Stimulated activated CD8-positive, alpha-beta memory T cell treated with anti-CD3 and anti-CD28 coated beads, Interleukin-7, amount 100 ng/mL, for 1 hour (primary cell): ENCODE measurements at regions not wholly inside any gene's neighbourhood (a gene's known extent, or its start where the extent isn't known, plus 50 kb on each side); places are given as distances from the start of the nearest gene placed in this dataset.

ENCODE experiments used
- DNase-seq, 2 donors: peaks; one replicate each; pipeline ENCODE4 v3.0.0-alpha.2; 2020; ENCODE audit warnings: low read depth in 2 of 2

- DNase-seq, result no peak
These were observed 385.4 kb upstream of the SLC10A2 start for GRCh38 chr13:103451656-103452055.

GRCh38 chr13:103443604-103444003 is 377.4 kb upstream of the SLC10A2 start:
- DNase-seq, result no peak

- no peak for DNase-seq
These were observed 371.4 kb upstream of the SLC10A2 start for GRCh38 chr13:103437651-103438050.

GRCh38 chr13:103436057-103436654 is 369.9 kb upstream of the SLC10A2 start:
- no peak for DNase-seq

- DNase-seq, result no peak
These were observed 365.6 kb upstream of the SLC10A2 start for GRCh38 chr13:103431856-103432255.

- no peak for DNase-seq
These were observed 364.2 kb upstream of the SLC10A2 start for GRCh38 chr13:103430368-103430767.

GRCh38 chr13:103410002-103410401 is 343.8 kb upstream of the SLC10A2 start:
- no peak for DNase-seq

- DNase-seq, result no peak
These were observed 340.8 kb upstream of the SLC10A2 start for GRCh38 chr13:103406967-103407366.

GRCh38 chr13:103405297-103405696 is 339.1 kb upstream of the SLC10A2 start:
- DNase-seq, result no peak

GRCh38 chr13:103403814-103404213 is 337.6 kb upstream of the SLC10A2 start:
- DNase-seq, result no peak

GRCh38 chr13:103403148-103403740 is 337.0 kb upstream of the SLC10A2 start:
- no peak for DNase-seq

- DNase-seq, result no peak
These were observed 328.9 kb upstream of the SLC10A2 start for GRCh38 chr13:103395139-103395538.

GRCh38 chr13:103394618-103395017 is 328.4 kb upstream of the SLC10A2 start:
- DNase-seq, result no peak

GRCh38 chr13:103391936-103392335 is 325.7 kb upstream of the SLC10A2 start:
- DNase-seq, result no peak

GRCh38 chr13:103388839-103389238 is 322.6 kb upstream of the SLC10A2 start:
- no peak for DNase-seq

- DNase-seq, result no peak
These were observed 320.1 kb upstream of the SLC10A2 start for GRCh38 chr13:103386341-103386740.

GRCh38 chr13:103373916-103374315 is 307.7 kb upstream of the SLC10A2 start:
- no peak for DNase-seq

GRCh38 chr13:103371271-103371670 is 305.1 kb upstream of the SLC10A2 start:
- no peak for DNase-seq

- no peak for DNase-seq
These were observed 304.6 kb upstream of the SLC10A2 start for GRCh38 chr13:103370790-103371189.

GRCh38 chr13:103358255-103358932 is 292.2 kb upstream of the SLC10A2 start:
- no peak for DNase-seq

- no peak for DNase-seq
These were observed 290.1 kb upstream of the SLC10A2 start for GRCh38 chr13:103356226-103356864.

- DNase-seq, result no peak
These were observed 288.0 kb upstream of the SLC10A2 start for GRCh38 chr13:103354171-103354570.
